ENCODE measurements at regions not wholly inside any gene's neighbourhood (a gene's known extent, or its start where the extent isn't known, plus 50 kb on each side); places are given as distances from the start of the nearest gene placed in this dataset.

DNA sequence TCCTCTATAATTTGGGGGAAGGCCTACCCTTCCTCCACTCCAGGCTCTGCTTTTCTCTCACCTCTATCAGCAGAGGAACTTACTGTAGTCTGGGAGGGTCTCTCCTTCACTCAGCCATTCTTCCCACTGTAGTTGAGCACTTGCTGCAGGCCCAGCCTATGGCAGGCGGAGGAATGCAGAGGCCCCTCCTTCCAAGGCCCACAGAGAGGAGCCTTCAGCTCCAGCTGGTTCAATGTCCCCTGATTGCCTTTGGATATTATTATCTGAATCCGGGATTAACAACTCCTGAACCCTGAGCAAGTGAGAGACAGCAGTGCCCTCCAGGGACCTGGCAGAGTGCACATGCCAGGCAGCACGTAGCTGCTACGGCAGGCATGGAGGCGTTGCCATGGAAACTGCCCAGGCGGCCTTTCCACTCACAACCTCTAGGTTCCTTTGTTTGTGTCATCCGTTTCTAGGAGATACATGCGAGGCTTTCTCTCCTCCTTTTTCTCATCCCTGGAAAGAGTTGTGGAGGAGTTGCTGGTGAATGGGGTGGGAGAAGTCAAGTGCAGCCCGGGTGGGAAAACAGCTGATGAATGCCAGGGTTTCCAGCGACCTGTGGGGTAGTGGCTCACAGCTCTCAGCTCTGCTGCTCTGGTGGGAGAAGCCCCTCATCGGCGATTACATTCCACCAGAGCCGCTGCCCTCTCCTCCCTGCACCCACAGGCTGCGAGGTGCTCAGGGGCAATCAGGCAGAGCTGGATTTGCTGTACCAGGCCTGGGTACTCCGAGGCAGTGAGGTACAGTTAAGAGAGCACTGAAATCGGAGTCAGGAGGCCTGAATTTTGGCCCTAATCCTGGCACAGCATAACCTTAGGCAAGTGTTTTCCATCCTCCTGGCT lies 55.3 kb upstream of the HK2 start:
- Histone ChIP-seq H3K27me3 (no peaks in the 10 kb centered on the region), H3K27ac (peak overlapping the region; percentile 49), H3K4me3 (no peak overlapping the region), H3K36me3 (no peaks in the 10 kb centered on the region), H3K9me3 (ENCODE audit: low read depth) (no peaks in the 10 kb centered on the region), H3K4me1 (ENCODE audit: low read depth) (peaks cover 12% of the 10 kb centered on the region)
- TF ChIP-seq, protein P1, sequence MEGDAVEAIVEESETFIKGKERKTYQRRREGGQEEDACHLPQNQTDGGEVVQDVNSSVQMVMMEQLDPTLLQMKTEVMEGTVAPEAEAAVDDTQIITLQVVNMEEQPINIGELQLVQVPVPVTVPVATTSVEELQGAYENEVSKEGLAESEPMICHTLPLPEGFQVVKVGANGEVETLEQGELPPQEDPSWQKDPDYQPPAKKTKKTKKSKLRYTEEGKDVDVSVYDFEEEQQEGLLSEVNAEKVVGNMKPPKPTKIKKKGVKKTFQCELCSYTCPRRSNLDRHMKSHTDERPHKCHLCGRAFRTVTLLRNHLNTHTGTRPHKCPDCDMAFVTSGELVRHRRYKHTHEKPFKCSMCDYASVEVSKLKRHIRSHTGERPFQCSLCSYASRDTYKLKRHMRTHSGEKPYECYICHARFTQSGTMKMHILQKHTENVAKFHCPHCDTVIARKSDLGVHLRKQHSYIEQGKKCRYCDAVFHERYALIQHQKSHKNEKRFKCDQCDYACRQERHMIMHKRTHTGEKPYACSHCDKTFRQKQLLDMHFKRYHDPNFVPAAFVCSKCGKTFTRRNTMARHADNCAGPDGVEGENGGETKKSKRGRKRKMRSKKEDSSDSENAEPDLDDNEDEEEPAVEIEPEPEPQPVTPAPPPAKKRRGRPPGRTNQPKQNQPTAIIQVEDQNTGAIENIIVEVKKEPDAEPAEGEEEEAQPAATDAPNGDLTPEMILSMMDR (IDR thresholded peaks at IDR 0.05; ENCODE audit: low read depth, low read length): no peak
- peak; percentile 48 to 51 for DNase-seq (ENCODE audit: low read depth in 1 of 2, low spot score in 1 of 2)

DNA sequence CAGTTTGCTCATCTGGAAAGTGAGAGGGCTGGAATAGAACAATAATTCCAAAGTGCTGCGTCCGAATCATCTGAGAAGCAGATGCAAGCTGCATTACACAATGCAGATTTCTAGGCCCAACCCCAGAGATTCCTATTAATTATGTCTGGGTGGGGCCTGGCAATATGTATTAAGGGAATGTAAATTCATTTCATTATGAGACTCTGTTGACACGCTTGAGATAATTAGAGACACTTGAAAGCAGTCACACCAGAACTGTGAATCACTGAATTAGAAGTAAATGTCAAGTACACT lies 54.7 kb upstream of the HK2 start:
- TF ChIP-seq, protein P1 (IDR thresholded peaks at IDR 0.05; ENCODE audit: low read depth, low read length): no peak
- H3K4me1 ChIP-seq (ENCODE audit: low read depth): peaks cover 12% of the 10 kb centered on the region
- H3K36me3 ChIP-seq: no peaks in the 10 kb centered on the region
- H3K27me3 ChIP-seq: no peaks in the 10 kb centered on the region
- peak overlapping the region; percentile 49 for H3K27ac ChIP-seq
- H3K4me3 ChIP-seq: no peak overlapping the region
- H3K9me3 ChIP-seq (ENCODE audit: low read depth): no peaks in the 10 kb centered on the region
- DNase-seq (ENCODE audit: low read depth in 1 of 2, low spot score in 1 of 2): no peak

DNA sequence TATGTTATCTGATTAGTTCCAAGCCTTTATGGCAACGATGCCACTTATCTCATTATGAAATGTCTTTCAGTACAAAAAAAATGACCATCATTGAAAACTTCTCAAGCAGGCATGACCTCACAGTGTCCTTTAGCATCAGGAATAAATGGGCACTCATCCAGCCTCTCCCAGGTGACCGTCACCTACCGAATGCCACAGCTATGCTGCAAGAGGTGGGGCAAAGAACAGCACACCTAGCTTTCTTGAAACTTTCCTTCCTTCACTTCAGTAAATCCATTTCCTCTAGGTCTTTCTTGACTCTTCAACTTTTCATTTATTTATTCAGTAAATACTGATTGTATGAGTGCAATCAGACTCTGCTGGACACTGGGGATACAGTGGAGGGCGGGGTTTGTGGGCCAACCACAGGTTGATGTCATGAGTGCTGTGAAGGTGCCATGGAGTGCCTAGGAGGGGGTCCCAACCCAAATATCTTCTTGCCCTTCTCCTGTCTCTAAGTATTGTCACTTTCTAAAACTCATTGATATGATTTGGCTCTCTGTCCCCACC lies 54.3 kb upstream of the HK2 start:
- H3K27ac ChIP-seq: no peak overlapping the region
- TF ChIP-seq, protein P1 (IDR thresholded peaks at IDR 0.05; ENCODE audit: low read depth, low read length): no peak
- H3K9me3 ChIP-seq (ENCODE audit: low read depth): no peaks in the 10 kb centered on the region
- peaks cover 12% of the 10 kb centered on the region for H3K4me1 ChIP-seq (ENCODE audit: low read depth)
- no peak for DNase-seq (ENCODE audit: low read depth in 1 of 2, low spot score in 1 of 2)
- no peaks in the 10 kb centered on the region for H3K36me3 ChIP-seq
- no peaks in the 10 kb centered on the region for H3K27me3 ChIP-seq
- no peak overlapping the region for H3K4me3 ChIP-seq

Data from cardiac muscle cell (in vitro differentiated cells and primary cell).